ENCODE measurements at regions not wholly inside any gene's neighbourhood (a gene's known extent, or its start where the extent isn't known, plus 50 kb on each side); places are given as distances from the start of the nearest gene placed in this dataset.

DNA sequence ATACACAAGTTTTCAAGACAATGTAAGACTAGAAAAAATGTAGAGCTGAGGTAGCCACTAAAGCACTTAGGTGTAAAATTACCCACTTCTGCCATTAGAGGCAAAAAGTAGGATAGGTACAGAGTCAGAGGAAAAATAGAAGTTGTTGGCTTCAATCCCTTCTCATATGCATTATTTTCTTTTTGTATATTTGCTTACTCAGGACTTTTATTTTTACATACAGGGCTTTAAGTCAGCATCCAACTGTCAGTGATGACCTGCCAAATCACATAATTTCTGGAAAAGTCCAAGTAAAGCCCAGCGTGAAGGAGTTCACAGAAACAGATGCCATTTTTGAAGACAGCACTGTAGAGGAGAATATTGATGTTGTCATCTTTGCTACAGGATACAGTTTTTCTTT lies 211.0 kb upstream of the POGK start:
- CTCF ChIA-PET (ENCODE audit: partially characterized antibody): no interaction called here
- H3K56ac ChIP-seq (replicated peaks; ENCODE audit: insufficient read length, low read depth, low read length): no peak overlapping the region
- FAIRE-seq: no peak

More for the DNA sequence above, 211.0 kb upstream of the POGK start:
- H4K20me1 ChIP-seq (replicated peaks in 1 of 2; ENCODE audit: control insufficient read depth in 1 of 2, insufficient read depth in 2 of 2, low read length in 2 of 2): no peaks in the 10 kb centered on the region
- H4K8ac ChIP-seq (ENCODE audit: extremely low read depth, insufficient read depth, low read length): no peak overlapping the region
- H3K79me1 ChIP-seq (ENCODE audit: low read depth, low read length): no peaks in the 10 kb centered on the region
- H3K27me3 ChIP-seq (replicated peaks in 1 of 4; ENCODE audit: control insufficient read depth in 3 of 4, extremely low read depth in 1 of 4, insufficient read depth in 3 of 4, low read length in 3 of 4): no peaks in the 10 kb centered on the region
- no peak overlapping the region for H3K23ac ChIP-seq (ENCODE audit: insufficient read length)
- no peak overlapping the region for H3K18ac ChIP-seq (ENCODE audit: extremely low read depth, low read length)
- H3K4me3 ChIP-seq (ENCODE audit: extremely low read depth in 1 of 4, insufficient read depth in 2 of 4, low read depth in 3 of 4, low read length in 4 of 4): no peak overlapping the region
- H4K5ac ChIP-seq (ENCODE audit: insufficient read length, low read depth, low read length): no peak overlapping the region
- no peak overlapping the region for H2BK12ac ChIP-seq (ENCODE audit: low read depth, low read length)
- H3K27ac ChIP-seq (ENCODE audit: low read depth, low read length): no peak overlapping the region
- no peaks in the 10 kb centered on the region for H3K36me3 ChIP-seq (ENCODE audit: control insufficient read depth in 2 of 4, insufficient read depth in 4 of 4, low read length in 3 of 4)
- H3K4ac ChIP-seq (replicated peaks; ENCODE audit: insufficient read length, low read depth, low read length): no peak overlapping the region
- POLR2A ChIA-PET (ENCODE audit: partially characterized antibody): no interaction called here
- H3K4me1 ChIP-seq (replicated peaks in 1 of 4; ENCODE audit: control insufficient read depth in 3 of 4, insufficient read depth in 4 of 4, low read length in 3 of 4): no peaks in the 10 kb centered on the region
- H4K91ac ChIP-seq (replicated peaks; ENCODE audit: insufficient read length, low read length): no peak overlapping the region
- H2BK20ac ChIP-seq (ENCODE audit: low read length): no peak overlapping the region
- no peaks in the 10 kb centered on the region for H3K23me2 ChIP-seq (ENCODE audit: low read depth, low read length)
- no peaks in the 10 kb centered on the region for H3K79me2 ChIP-seq (ENCODE audit: control insufficient read depth in 1 of 2, insufficient read depth in 2 of 2, low read length in 2 of 2)
- H3K14ac ChIP-seq (ENCODE audit: insufficient read length): no peak overlapping the region
- TF ChIP-seq SIX5 (IDR thresholded peaks at IDR 0.05; ENCODE audit: low read depth, low read length): no peak
- TF ChIP-seq MAFK (IDR thresholded peaks at IDR 0.05; ENCODE audit: low read depth, low read length): 0 out of 2 replicates have a peak, but pooled peaks have one; percentile 12
- TF ChIP-seq SAP30 (IDR thresholded peaks at IDR 0.05; ENCODE audit: insufficient read depth, insufficient replicate concordance, low read length): no peak
- no peak overlapping the region for H3K4me2 ChIP-seq (ENCODE audit: insufficient read depth in 1 of 2, low read depth in 2 of 2, low read length in 2 of 2)
- H2BK15ac ChIP-seq (ENCODE audit: low read length): no peak overlapping the region
- H3K9me3 ChIP-seq (ENCODE audit: insufficient read depth in 2 of 2, low read depth in 1 of 2, low read length in 1 of 2): no peaks in the 10 kb centered on the region
- no peak overlapping the region for H2AK5ac ChIP-seq (ENCODE audit: low read depth, low read length)
- no peak overlapping the region for H3K9ac ChIP-seq (replicated peaks in 1 of 4; ENCODE audit: extremely low read depth in 1 of 4, low read depth in 3 of 4, low read length in 3 of 4)
- no peak for DNase-seq (ENCODE audit: low read depth in 1 of 2, low spot score in 2 of 2)
- WGBS, 2 experiments (ENCODE audit: extremely low coverage in 1 of 2, insufficient coverage in 1 of 2, insufficient read length in 1 of 2, insufficient replicate concordance in 2 of 2, low coverage in 1 of 2, low lambda C conversion rate in 2 of 2, missing lambda C conversion rate in 1 of 2): 100% methylated on average over 1 of the region's 1 CpG; no CpG with 5 or more reads in 1 of the 2 experiments
- no peak overlapping the region for H2BK5ac ChIP-seq (ENCODE audit: low read depth, low read length)
- H2AFZ ChIP-seq (ENCODE audit: low read length): no peak overlapping the region
- no peak overlapping the region for H2BK120ac ChIP-seq (replicated peaks; ENCODE audit: low read depth, low read length)

Measured in H1 (cell line).